Breast epithelium (tissue), 4 donors: ENCODE measurements at regions not wholly inside any gene's neighbourhood (a gene's known extent, or its start where the extent isn't known, plus 50 kb on each side); places are given as distances from the start of the nearest gene placed in this dataset.

Experiments
- DNase-seq, 2 donors: peaks; one replicate each; pipeline ENCODE4 v3.0.0-alpha.2; 2019; ENCODE audit warnings: low spot score in 2 of 2
- H3K27ac ChIP-seq, 2 donors: fragments of 200-600 bp; sonication (generic) in 1 of 2; one replicate each; pipeline ENCODE4 v1.5.1; 2016 to 2019; ENCODE audit warnings: mild to moderate bottlenecking in 1 of 2
- H3K27me3 ChIP-seq, 2 donors: fragments of 200-600 bp; sonication (generic) in 1 of 2; one replicate each; pipeline versions ENCODE4 v1.5.1 to v1.6.0; 2017 to 2019; ENCODE audit warnings: control low read depth in 1 of 2, mild to moderate bottlenecking in 1 of 2
- H3K36me3 ChIP-seq: fragments of 200-600 bp; one replicate; pipeline ENCODE4 v1.5.1; 2019
- H3K4me1 ChIP-seq, 2 donors: fragments of 200-600 bp; sonication (generic); one replicate each; pipeline ENCODE4 v1.5.1; 2016 to 2019; ENCODE audit warnings: control low read depth in 1 of 2
- H3K4me3 ChIP-seq, 3 donors: fragments of 200-600 bp; sonication (generic); 1 replicate in 2 of 3; 2 replicates in 1 of 3; pipeline ENCODE4 v1.5.1; 2016 to 2019; ENCODE audit warnings: mild to moderate bottlenecking in 3 of 3, moderate library complexity in 2 of 3
- H3K9me3 ChIP-seq, 2 donors: fragments of 200-600 bp; sonication (generic) in 1 of 2; one replicate each; pipeline ENCODE4 v1.5.1; 2016 to 2019; ENCODE audit warnings: control low read depth in 1 of 2
- CTCF ChIP-seq, 3 donors: fragments of 450-650 bp; IDR thresholded peaks; one replicate each; pipeline ENCODE4 v1.5.1; 2016 to 2017; ENCODE audit warnings: antibody characterized with exemption in 3 of 3, mild to moderate bottlenecking in 3 of 3, moderate library complexity in 3 of 3
- POLR2A ChIP-seq: fragments of 450-650 bp; IDR thresholded peaks from one replicate; pipeline ENCODE4 v1.6.1; 2016; ENCODE audit warnings: antibody characterized with exemption, mild to moderate bottlenecking, moderate library complexity
- POLR2AphosphoS5 ChIP-seq, 3 donors: sonication (generic); formaldehyde crosslinking; IDR thresholded peaks; one replicate each; pipeline ENCODE4 v1.6.1; 2017; ENCODE audit warnings: antibody characterized with exemption in 3 of 3
- intact Hi-C: fragments of 100-400 bp; cut with DNase I; formaldehyde crosslinking; loops from one replicate; pipeline ENCODE4 v1.15.1; 2023; ENCODE audit warnings: low total_unique reads

- DNase-seq: no peak
- Histone ChIP-seq H3K4me1 (no peaks in the 10 kb centered on the region), H3K27me3 (no peaks in the 10 kb centered on the region), H3K9me3 (no peaks in the 10 kb centered on the region), H3K36me3 (no peaks in the 10 kb centered on the region), H3K4me3 (no peak overlapping the region), H3K27ac (no peak overlapping the region)
- intact Hi-C loops: no loop called here
- TF ChIP-seq POLR2A (no peak), CTCF (IDR thresholded peaks at IDR 0.05) (no peak), POLR2AphosphoS5 (IDR thresholded peaks at IDR 0.05) (no peak)
Measured at GRCh38 chr11:101743828-101744227, 160.0 kb upstream of the TRPC6 start.

- Histone ChIP-seq H3K27me3 (no peaks in the 10 kb centered on the region), H3K9me3 (no peaks in the 10 kb centered on the region), H3K27ac (no peak overlapping the region), H3K4me3 (no peak overlapping the region), H3K4me1 (no peaks in the 10 kb centered on the region), H3K36me3 (no peaks in the 10 kb centered on the region)
- no peak for TF ChIP-seq POLR2A
- no peak for DNase-seq
- intact Hi-C loops: no loop called here
Measured at GRCh38 chr11:101741479-101742175, 157.8 kb upstream of the TRPC6 start.

- no peak for TF ChIP-seq CTCF (IDR thresholded peaks at IDR 0.05)
- TF ChIP-seq POLR2AphosphoS5 (IDR thresholded peaks at IDR 0.05): no peak
- no peak for TF ChIP-seq POLR2A
- Histone ChIP-seq H3K36me3 (no peaks in the 10 kb centered on the region), H3K4me1 (no peaks in the 10 kb centered on the region), H3K27me3 (no peaks in the 10 kb centered on the region), H3K27ac (no peak overlapping the region), H3K4me3 (no peak overlapping the region), H3K9me3 (no peaks in the 10 kb centered on the region)
- intact Hi-C loops: no loop called here
- no peak for DNase-seq
Measured at GRCh38 chr11:101741061-101741460, 157.3 kb upstream of the TRPC6 start.

GRCh38 chr11:101738452-101738851 lies 154.6 kb upstream of the TRPC6 start:
- H3K27me3 ChIP-seq: no peaks in the 10 kb centered on the region
- TF ChIP-seq POLR2AphosphoS5 (IDR thresholded peaks at IDR 0.05): no peak
- TF ChIP-seq CTCF (IDR thresholded peaks at IDR 0.05): no peak
- TF ChIP-seq POLR2A: no peak
- intact Hi-C loops: no loop called here

GRCh38 chr11:101729406-101730078 lies 145.7 kb upstream of the TRPC6 start:
- intact Hi-C loops: no loop called here
- Histone ChIP-seq H3K27ac (no peak overlapping the region), H3K9me3 (no peaks in the 10 kb centered on the region), H3K27me3 (no peaks in the 10 kb centered on the region), H3K4me1 (no peaks in the 10 kb centered on the region), H3K36me3 (no peaks in the 10 kb centered on the region), H3K4me3 (no peak overlapping the region)
- DNase-seq: no peak
- TF ChIP-seq POLR2AphosphoS5 (IDR thresholded peaks at IDR 0.05) (no peak), POLR2A (no peak), CTCF (IDR thresholded peaks at IDR 0.05) (no peak)

More at GRCh38 chr11:101738452-101738851, 154.6 kb upstream of the TRPC6 start:
- H3K36me3 ChIP-seq: no peaks in the 10 kb centered on the region
- H3K4me1 ChIP-seq: no peaks in the 10 kb centered on the region
- no peak overlapping the region for H3K27ac ChIP-seq
- no peak overlapping the region for H3K4me3 ChIP-seq
- H3K9me3 ChIP-seq: no peaks in the 10 kb centered on the region
- DNase-seq: no peak
